Thyroid gland (tissue), 4 donors: ENCODE measurements at regions not wholly inside any gene's neighbourhood (a gene's known extent, or its start where the extent isn't known, plus 50 kb on each side); places are given as distances from the start of the nearest gene placed in this dataset.

Experiments
- DNase-seq, 2 donors: peaks; one replicate each; pipeline ENCODE4 v3.0.0-alpha.2; 2019
- H3K27ac ChIP-seq, 3 donors: fragments of 200-600 bp; sonication (generic); 1 replicate in 2 of 3; 2 replicates in 1 of 3; pipeline ENCODE4 v1.5.1; 2016 to 2019; ENCODE audit warnings: mild to moderate bottlenecking in 1 of 3, moderate library complexity in 1 of 3
- H3K27me3 ChIP-seq: fragments of 200-600 bp; sonication (generic); one replicate; pipeline ENCODE4 v1.5.1; 2019
- H3K36me3 ChIP-seq, 2 donors: fragments of 200-600 bp; sonication (generic); one replicate each; pipeline ENCODE4 v1.5.1; 2016 to 2019
- H3K4me1 ChIP-seq, 2 donors: fragments of 200-600 bp; sonication (generic); one replicate each; pipeline ENCODE4 v1.5.1; 2017 to 2019
- H3K4me3 ChIP-seq, 3 donors: fragments of 200-600 bp; sonication (generic); replicated peaks in 1 of 3; 1 replicate in 2 of 3; 2 replicates in 1 of 3; pipeline ENCODE4 v1.5.1; 2016; ENCODE audit warnings: mild to moderate bottlenecking in 1 of 3
- H3K9me3 ChIP-seq: fragments of 200-600 bp; sonication (generic); one replicate; pipeline ENCODE4 v1.5.1; 2017
- CTCF ChIP-seq, 6 experiments: fragments of 200-600 bp in 3 of 6; fragments of 450-650 bp in 3 of 6; sonication (generic) in 3 of 6; IDR thresholded peaks; one replicate each; pipeline ENCODE4 v1.5.1; 2016 to 2019; ENCODE audit warnings: antibody characterized with exemption in 6 of 6, mild to moderate bottlenecking in 2 of 6, inconsistent platforms in 1 of 6, moderate library complexity in 1 of 6
- POLR2A ChIP-seq, 2 donors: fragments of 450-650 bp; IDR thresholded peaks; one replicate each; pipeline ENCODE4 v1.6.1; 2017; ENCODE audit warnings: antibody characterized with exemption in 2 of 2, mild to moderate bottlenecking in 2 of 2, moderate library complexity in 1 of 2
- WGBS, 2 donors: methylation state at CpG; one replicate each; pipeline ENCODE4 v1.1.5; 2017; 5-methylcytosine and 5-hydroxymethylcytosine counted together
- intact Hi-C: fragments of 100-400 bp; cut with DNase I; formaldehyde crosslinking; loops from one replicate; pipeline ENCODE4 v1.15.1; 2023

- intact Hi-C loops, result no loop called here
- H3K27me3 ChIP-seq, result no peaks in the 10 kb centered on the region
- no peak overlapping the region for H3K4me3 ChIP-seq
- H3K4me1 ChIP-seq, result no peaks in the 10 kb centered on the region
- 66 to 73% methylated on average over 4 of the region's 4 CpGs for WGBS, 2 donors
- no peaks in the 10 kb centered on the region for H3K36me3 ChIP-seq
- H3K27ac ChIP-seq, result no peak overlapping the region
- H3K9me3 ChIP-seq, result no peaks in the 10 kb centered on the region
- no peak for TF ChIP-seq POLR2A (IDR thresholded peaks at IDR 0.05)
- no peak for TF ChIP-seq CTCF (IDR thresholded peaks at IDR 0.05)
- DNase-seq, result no peak
Measured at GRCh38 chr12:38016602-38017001, 300.0 kb upstream of the ALG10B start.

GRCh38 chr12:38025916-38026315 lies 290.7 kb upstream of the ALG10B start:
- WGBS, 2 donors, result 37 to 41% methylated on average over 1 of the region's 1 CpG
- H3K27me3 ChIP-seq, result no peaks in the 10 kb centered on the region
- no peak overlapping the region for H3K27ac ChIP-seq
- H3K4me3 ChIP-seq, result no peak overlapping the region
- intact Hi-C loops, result no loop called here
- DNase-seq, result no peak
- H3K4me1 ChIP-seq, result no peaks in the 10 kb centered on the region
- TF ChIP-seq CTCF (IDR thresholded peaks at IDR 0.05) (no peak), POLR2A (IDR thresholded peaks at IDR 0.05) (no peak)
- no peaks in the 10 kb centered on the region for H3K9me3 ChIP-seq
- H3K36me3 ChIP-seq, result no peaks in the 10 kb centered on the region

GRCh38 chr12:38053113-38053512 lies 263.5 kb upstream of the ALG10B start:
- TF ChIP-seq CTCF (IDR thresholded peaks at IDR 0.05) (no peak), POLR2A (IDR thresholded peaks at IDR 0.05) (no peak)
- no peaks in the 10 kb centered on the region for H3K27me3 ChIP-seq
- no peaks in the 10 kb centered on the region for H3K9me3 ChIP-seq
- intact Hi-C loops, result no loop called here
- no peaks in the 10 kb centered on the region for H3K4me1 ChIP-seq
- no peak overlapping the region for H3K4me3 ChIP-seq
- no peak for DNase-seq
- 54 to 63% methylated on average over 16 of the region's 16 CpGs for WGBS, 2 donors
- no peaks in the 10 kb centered on the region for H3K36me3 ChIP-seq
- H3K27ac ChIP-seq, result no peak overlapping the region

- Histone ChIP-seq H3K4me3 (no peak overlapping the region), H3K36me3 (no peaks in the 10 kb centered on the region), H3K9me3 (no peaks in the 10 kb centered on the region), H3K27ac (no peak overlapping the region), H3K27me3 (no peaks in the 10 kb centered on the region), H3K4me1 (no peaks in the 10 kb centered on the region)
- intact Hi-C loops, result no loop called here
- peak in 1 of 2 donors; percentile 7 for DNase-seq
- TF ChIP-seq CTCF (IDR thresholded peaks at IDR 0.05), result no peak
- TF ChIP-seq POLR2A (IDR thresholded peaks at IDR 0.05), result no peak
- WGBS, 2 donors, result 68% methylated on average over 34 of the region's 34 CpGs
Measured at GRCh38 chr12:38053655-38054464, 262.7 kb upstream of the ALG10B start.
